Hepatocyte (in vitro differentiated cells): ENCODE measurements at regions not wholly inside any gene's neighbourhood (a gene's known extent, or its start where the extent isn't known, plus 50 kb on each side); places are given as distances from the start of the nearest gene placed in this dataset.

ENCODE experiments used
- EZH2 ChIP-seq: fragments of 200-600 bp; sonication (generic); IDR thresholded peaks from 2 replicates; pipeline ENCODE4 v1.6.1; 2016; ENCODE audit warnings: antibody characterized with exemption, mild to moderate bottlenecking, borderline replicate concordance
- EZH2phosphoT487 ChIP-seq: fragments of 200-600 bp; sonication (generic); IDR thresholded peaks from one replicate; pipeline ENCODE4 v1.6.1; 2018; ENCODE audit warnings: antibody characterized with exemption, mild to moderate bottlenecking, low read depth, moderate library complexity; ENCODE audit not compliant: unreplicated experiment, severe bottlenecking
- TF ChIP-seq, protein P1 (sequence below): fragments of 200-600 bp; sonication (generic); IDR thresholded peaks from 2 replicates; pipeline ENCODE4 v1.5.1; 2016; ENCODE audit warnings: antibody characterized with exemption, mild to moderate bottlenecking; ENCODE audit not compliant: poor library complexity

DNA sequence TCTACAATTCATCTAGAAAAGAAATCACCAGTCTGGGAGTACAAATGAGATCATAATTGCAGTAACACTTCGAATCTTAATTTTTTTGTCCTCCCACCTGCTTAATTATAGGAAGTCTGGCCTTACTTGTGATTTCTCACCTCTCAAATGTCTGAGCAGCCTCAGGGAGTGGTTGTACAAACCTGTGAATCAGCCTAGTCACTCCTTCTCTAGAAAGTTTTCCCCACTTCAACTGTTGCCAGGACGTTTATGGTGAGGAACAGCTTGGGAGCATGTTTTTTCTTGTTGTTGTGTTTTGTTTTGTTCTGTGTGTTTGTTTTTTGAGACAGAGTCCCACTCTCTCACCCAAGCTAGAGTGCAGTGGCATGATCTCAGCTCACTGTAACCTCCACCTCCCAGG, 50.3 kb upstream of the CLDN10 start:
- TF ChIP-seq, protein P1, sequence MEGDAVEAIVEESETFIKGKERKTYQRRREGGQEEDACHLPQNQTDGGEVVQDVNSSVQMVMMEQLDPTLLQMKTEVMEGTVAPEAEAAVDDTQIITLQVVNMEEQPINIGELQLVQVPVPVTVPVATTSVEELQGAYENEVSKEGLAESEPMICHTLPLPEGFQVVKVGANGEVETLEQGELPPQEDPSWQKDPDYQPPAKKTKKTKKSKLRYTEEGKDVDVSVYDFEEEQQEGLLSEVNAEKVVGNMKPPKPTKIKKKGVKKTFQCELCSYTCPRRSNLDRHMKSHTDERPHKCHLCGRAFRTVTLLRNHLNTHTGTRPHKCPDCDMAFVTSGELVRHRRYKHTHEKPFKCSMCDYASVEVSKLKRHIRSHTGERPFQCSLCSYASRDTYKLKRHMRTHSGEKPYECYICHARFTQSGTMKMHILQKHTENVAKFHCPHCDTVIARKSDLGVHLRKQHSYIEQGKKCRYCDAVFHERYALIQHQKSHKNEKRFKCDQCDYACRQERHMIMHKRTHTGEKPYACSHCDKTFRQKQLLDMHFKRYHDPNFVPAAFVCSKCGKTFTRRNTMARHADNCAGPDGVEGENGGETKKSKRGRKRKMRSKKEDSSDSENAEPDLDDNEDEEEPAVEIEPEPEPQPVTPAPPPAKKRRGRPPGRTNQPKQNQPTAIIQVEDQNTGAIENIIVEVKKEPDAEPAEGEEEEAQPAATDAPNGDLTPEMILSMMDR = no peak
- TF ChIP-seq EZH2 = no peak
- no peak for TF ChIP-seq EZH2phosphoT487
